ENCODE measurements at regions not wholly inside any gene's neighbourhood (a gene's known extent, or its start where the extent isn't known, plus 50 kb on each side); places are given as distances from the start of the nearest gene placed in this dataset. TPM values are rescaled to one million over a fixed set of nuclear protein-coding genes. Genes with fewer than 3 reads are reported as not detected.

- no peak for DNase-seq
These were observed 844.9 kb downstream of the OLFM4 start for GRCh38 chr13:53873558-53873957.

DNA sequence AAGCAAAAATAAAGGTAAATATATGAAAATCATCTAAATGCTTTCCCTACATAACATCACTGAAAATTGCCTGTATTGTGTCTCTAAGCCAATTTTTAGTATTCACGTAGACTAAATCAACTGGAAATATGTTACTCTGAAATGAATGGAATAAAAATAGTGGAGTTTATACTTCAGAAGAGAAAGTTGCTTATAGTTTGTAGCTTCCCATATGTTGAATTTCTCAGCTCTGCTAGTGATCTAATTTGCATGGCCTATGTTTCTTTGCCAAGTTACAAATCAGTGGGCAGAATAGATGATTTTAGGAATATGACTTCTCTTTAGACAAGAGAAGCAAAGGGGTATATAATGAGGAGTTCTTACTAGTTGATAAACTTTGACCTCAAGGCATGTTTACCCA, 850.2 kb downstream of the OLFM4 start:
- DNase-seq: no peak

GRCh38 chr13:53885997-53886396, 857.4 kb downstream of the OLFM4 start:
- no peak for DNase-seq

DNA sequence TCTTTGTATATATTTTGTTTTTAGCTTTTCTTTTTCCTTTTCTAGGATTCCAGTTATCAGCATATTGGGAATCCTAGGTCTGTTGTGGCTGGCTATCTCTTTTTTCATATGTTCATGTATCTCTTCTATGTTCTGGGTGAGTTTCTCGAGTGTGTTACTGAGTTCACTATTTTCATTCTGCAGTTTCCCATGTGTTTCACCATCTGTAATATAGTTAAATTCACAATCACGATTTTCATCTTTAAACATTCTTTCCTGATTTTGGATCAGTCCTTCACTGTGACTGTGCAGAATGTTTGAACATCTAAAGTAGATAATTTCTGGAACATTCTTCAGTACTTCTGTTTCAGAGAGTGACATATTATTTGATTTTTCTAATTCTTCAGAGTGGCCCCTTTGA, 862.1 kb downstream of the OLFM4 start:
- DNase-seq: no peak

GRCh38 chr13:53901593-53901992, 873.0 kb downstream of the OLFM4 start:
- no peak for DNase-seq

GRCh38 chr13:53907891-53908290, 879.3 kb downstream of the OLFM4 start:
- no peak for DNase-seq

- no peak for DNase-seq
These were observed 892.3 kb downstream of the OLFM4 start for GRCh38 chr13:53920916-53921315.

DNA sequence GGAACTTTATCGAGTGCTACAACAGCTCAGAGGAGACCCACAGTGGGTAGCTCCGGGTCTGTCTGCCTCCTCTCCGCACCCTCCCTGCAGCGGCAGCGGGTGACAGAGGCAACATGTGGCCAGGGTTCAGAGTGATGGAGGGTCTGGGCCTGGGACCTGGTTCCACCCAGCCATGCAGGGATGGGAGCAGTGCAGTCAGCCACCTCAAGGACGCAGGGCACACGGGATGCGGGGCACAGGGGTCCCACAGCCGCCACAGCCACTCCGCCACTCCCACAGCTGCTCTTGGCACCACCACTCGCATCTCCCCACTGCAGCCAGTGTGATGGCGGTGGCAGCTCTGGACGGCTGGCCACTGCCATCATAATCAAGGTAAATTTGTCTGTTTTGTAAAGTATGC, 892.9 kb downstream of the OLFM4 start:
- DNase-seq: no peak

- no peak for DNase-seq
These were observed 913.1 kb downstream of the OLFM4 start for GRCh38 chr13:53941588-53942190.

DNA sequence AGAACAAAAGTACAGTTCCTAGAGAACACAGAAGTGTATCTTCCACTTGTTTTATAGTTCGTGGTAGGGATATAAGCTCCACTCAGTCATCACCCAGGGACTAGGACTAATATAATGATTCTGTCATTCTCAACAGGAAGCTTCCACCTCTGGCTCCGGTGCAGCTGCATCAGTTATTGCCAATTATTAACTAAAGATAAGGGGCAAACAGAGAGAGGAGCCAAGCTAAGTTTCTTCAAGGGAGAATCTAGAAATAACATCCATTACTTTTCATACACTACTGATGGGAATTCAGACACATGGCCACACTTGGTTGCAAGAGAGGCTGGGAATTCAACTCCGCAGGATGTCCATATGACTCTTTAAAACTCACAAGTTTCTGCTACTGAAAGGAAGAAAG, 917.9 kb downstream of the OLFM4 start:
- no peak for DNase-seq

DNA sequence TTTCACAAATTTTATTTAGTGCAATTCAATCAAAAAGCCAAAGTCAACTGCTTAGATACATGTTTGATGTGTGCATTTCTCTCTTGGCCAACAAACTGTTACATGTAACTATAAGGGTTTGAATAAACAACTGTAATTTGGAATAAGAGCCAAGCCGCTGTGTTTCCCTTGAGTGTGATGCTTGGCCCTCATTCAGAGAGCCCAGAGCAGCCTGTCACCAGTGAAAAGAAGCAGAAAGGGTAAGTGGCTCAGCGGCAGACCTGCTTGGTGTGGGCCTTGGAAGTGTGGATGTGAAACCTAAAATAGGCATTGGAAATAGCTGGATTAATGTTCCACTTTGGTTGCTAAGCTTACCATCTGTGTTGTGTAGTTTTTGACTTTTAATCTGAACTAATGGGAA, 924.6 kb downstream of the OLFM4 start:
- no peak for DNase-seq

Small RNA genes lying in the stretch of these regions (small RNA-seq; reads per million reads assigned to genes)
- not detected for gene RN7SL618P

All from occipital lobe (tissue), 2 donors.